DMS153 (cell line): ENCODE measurements at regions not wholly inside any gene's neighbourhood (a gene's known extent, or its start where the extent isn't known, plus 50 kb on each side); places are given as distances from the start of the nearest gene placed in this dataset.

Source experiments
- DNase-seq: peaks from one replicate; lab custom pipeline; 2025; lab: John Stamatoyannopoulos, UW

- no peak for DNase-seq
These were observed 515.7 kb upstream of the PROK2 start for GRCh38 chr3:72300621-72301020.

- DNase-seq, result no peak
These were observed 514.9 kb upstream of the PROK2 start for GRCh38 chr3:72299823-72300222.

- DNase-seq, result peak; percentile 32
These were observed 514.4 kb upstream of the PROK2 start for GRCh38 chr3:72299321-72299802.

GRCh38 chr3:72298201-72299152, 513.5 kb upstream of the PROK2 start:
- no peak for DNase-seq

- DNase-seq, result no peak
These were observed 512.5 kb upstream of the PROK2 start for GRCh38 chr3:72297481-72297880.

- DNase-seq, result no peak
These were observed 511.6 kb upstream of the PROK2 start for GRCh38 chr3:72296477-72297111.

GRCh38 chr3:72295962-72296450, 511.1 kb upstream of the PROK2 start:
- DNase-seq, result no peak

GRCh38 chr3:72295276-72295961, 510.5 kb upstream of the PROK2 start:
- no peak for DNase-seq

- DNase-seq, result no peak
These were observed 506.1 kb upstream of the PROK2 start for GRCh38 chr3:72290859-72291638.

GRCh38 chr3:72289692-72290071, 504.7 kb upstream of the PROK2 start:
- DNase-seq, result no peak

- DNase-seq, result no peak
These were observed 504.2 kb upstream of the PROK2 start for GRCh38 chr3:72288955-72289691.

- DNase-seq, result no peak
These were observed 503.0 kb upstream of the PROK2 start for GRCh38 chr3:72287956-72288355.

- DNase-seq, result no peak
These were observed 500.6 kb upstream of the PROK2 start for GRCh38 chr3:72285502-72285901.

- DNase-seq, result no peak
These were observed 499.5 kb upstream of the PROK2 start for GRCh38 chr3:72284471-72284870.

GRCh38 chr3:72282918-72283317, 498.0 kb upstream of the PROK2 start:
- DNase-seq, result no peak

- DNase-seq, result no peak
These were observed 496.6 kb upstream of the PROK2 start for GRCh38 chr3:72281551-72281950.

GRCh38 chr3:72280876-72281275, 495.9 kb upstream of the PROK2 start:
- no peak for DNase-seq

GRCh38 chr3:72279631-72280041, 494.7 kb upstream of the PROK2 start:
- DNase-seq, result no peak

- DNase-seq, result no peak
These were observed 494.2 kb upstream of the PROK2 start for GRCh38 chr3:72279068-72279604.

- DNase-seq, result no peak
These were observed 493.6 kb upstream of the PROK2 start for GRCh38 chr3:72278349-72279067.
